Epithelial cell of esophagus (primary cell): ENCODE measurements at regions not wholly inside any gene's neighbourhood (a gene's known extent, or its start where the extent isn't known, plus 50 kb on each side); places are given as distances from the start of the nearest gene placed in this dataset.
"Not testable (repeated sequence)": the region's sequence is repeated elsewhere in the genome, so short reads cannot be mapped to it uniquely, and the experiment has no call there.

Source experiments
- DNase-seq: peaks from one replicate; pipeline ENCODE4 v3.0.0; 2010; ENCODE audit warnings: low read depth
- H3K4me3 ChIP-seq: 2 replicates; pipeline ENCODE4 v1.5.1; 2011; ENCODE audit warnings: mild to moderate bottlenecking, low read length, control low read depth
- CTCF ChIP-seq: IDR thresholded peaks from 2 replicates; pipeline ENCODE4 v1.5.1; 2011; ENCODE audit warnings: low read depth, mild to moderate bottlenecking, low read length, control low read depth, inconsistent platforms; ENCODE audit not compliant: insufficient read depth; ENCODE audit errors: missing control alignments

DNA sequence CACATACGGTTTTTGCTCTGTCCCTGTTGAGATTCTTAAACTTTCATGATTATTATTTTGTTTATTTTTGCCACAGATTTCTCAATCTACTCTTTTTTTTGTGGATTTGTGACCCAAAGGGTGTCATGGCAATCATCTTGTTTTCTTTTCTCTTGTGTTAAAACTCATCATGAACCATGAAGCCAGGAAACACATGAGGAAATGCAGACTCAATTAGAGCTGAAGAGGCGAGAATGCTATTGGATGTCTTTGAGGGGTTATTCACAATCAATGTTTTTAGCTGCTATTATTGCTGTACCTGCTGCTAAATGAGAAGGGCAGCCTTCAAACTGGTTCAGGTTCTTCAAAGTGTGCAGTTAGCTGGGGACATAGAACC, 99.5 kb upstream of the MMADHC start:
- H3K4me3 ChIP-seq: no peak overlapping the region
- TF ChIP-seq CTCF: no peak
- DNase-seq: no peak

- no peak for TF ChIP-seq CTCF
- no peak for DNase-seq
- no peak overlapping the region for H3K4me3 ChIP-seq
Measured at GRCh38 chr2:149686136-149687051, 98.8 kb upstream of the MMADHC start.

GRCh38 chr2:149685401-149685800, 97.8 kb upstream of the MMADHC start:
- DNase-seq, H3K4me3 ChIP-seq: not testable (repeated sequence)

DNA sequence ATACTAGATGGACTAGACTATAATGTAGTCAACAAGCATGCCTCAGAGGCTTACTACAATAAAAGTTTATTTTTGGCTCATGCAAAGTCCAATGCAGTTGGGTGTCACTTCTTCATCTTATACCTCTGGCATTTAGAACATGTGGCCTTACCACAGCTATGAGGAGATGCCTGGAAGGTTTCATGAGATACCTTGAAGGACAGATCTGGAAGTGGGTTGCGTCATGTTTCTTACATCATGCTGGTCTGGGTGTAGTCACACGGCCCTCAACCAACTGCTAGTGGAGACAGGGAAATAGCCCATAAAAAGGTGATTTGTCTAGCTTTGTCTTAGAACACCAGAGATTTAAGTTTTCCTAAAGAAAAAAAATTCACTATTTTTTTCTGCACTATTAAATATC, 91.7 kb upstream of the MMADHC start:
- peak; percentile 67 for DNase-seq
- TF ChIP-seq CTCF: no peak
- no peak overlapping the region for H3K4me3 ChIP-seq

DNA sequence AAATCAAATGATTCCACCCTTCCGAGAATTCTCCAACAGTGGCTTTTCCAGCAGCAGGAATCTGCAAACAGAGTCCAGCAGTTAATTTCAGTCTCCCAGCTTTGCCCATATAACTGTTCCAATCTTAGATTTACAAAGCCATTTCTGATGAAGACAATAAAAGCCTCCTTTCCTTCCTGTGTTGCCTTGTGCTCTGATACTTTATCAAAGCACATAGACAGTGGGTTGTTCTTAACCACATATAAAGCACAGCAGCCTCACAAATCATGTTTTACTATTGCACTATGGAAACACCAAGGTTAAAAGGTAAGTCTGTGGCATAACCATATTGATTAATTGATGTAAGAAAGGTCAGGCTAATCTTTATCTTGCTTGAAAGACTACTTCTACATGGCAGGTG, 89.8 kb upstream of the MMADHC start:
- no peak for TF ChIP-seq CTCF
- DNase-seq: no peak
- no peak overlapping the region for H3K4me3 ChIP-seq

DNA sequence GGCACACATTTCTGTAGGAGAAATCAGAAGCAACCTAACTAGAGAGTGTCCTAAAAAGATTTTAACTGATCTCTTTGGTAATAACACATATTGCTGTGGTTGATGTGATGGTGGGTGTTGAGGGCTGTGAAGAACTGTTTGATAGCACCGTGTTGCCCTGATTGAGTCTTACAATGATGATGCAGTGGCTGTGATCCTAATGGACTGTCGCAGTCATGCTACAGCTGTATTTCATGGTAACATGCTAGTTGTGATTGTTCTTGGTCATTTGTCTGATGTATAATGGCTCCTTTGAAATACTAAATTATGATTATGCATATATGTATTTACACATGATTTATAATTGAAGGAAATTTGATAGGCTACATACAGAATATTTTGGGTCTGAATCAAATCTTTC, 82.5 kb upstream of the MMADHC start:
- no peak for TF ChIP-seq CTCF
- no peak overlapping the region for H3K4me3 ChIP-seq
- DNase-seq: no peak

DNA sequence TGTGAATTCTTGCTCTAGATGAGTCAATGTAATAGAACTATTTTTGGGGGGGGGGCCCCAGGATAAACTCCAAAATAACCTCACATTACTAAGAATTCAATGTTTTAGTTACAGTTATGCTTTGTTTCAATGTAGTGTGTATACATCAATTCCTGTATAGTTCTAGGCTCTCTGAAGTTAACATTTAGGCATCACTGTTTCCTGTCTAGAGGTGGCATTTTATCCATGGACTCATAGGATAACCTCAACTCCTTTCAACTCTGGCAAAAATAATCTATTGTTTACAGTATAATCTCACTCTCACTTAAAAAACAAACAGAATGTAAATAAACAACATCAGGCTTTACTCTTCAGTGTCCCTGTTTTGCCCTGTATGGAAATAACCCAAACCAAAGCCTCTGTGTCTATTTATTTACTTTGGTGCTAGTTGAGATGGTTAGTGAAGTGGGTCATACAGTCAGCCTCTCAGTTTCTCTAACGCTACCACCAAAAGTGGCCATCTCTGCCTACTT, 79.3 kb upstream of the MMADHC start:
- no peak for TF ChIP-seq CTCF
- no peak for DNase-seq
- no peak overlapping the region for H3K4me3 ChIP-seq
